Subcutaneous abdominal adipose tissue (tissue), 5 donors: ENCODE measurements at regions not wholly inside any gene's neighbourhood (a gene's known extent, or its start where the extent isn't known, plus 50 kb on each side); places are given as distances from the start of the nearest gene placed in this dataset.

Source experiments
- H3K27ac ChIP-seq: one replicate; pipeline ENCODE4 v1.7.0; 2013; ENCODE audit warnings: low read depth, mild to moderate bottlenecking, inconsistent platforms, low read length, moderate library complexity
- H3K27me3 ChIP-seq, 5 donors: one replicate each; pipeline ENCODE4 v1.7.0; 2013; ENCODE audit warnings: low read length in 5 of 5, inconsistent platforms in 1 of 5; ENCODE audit not compliant: control insufficient read depth in 5 of 5, insufficient read depth in 4 of 5
- H3K36me3 ChIP-seq, 5 donors: one replicate each; pipeline ENCODE4 v1.7.0; 2013; ENCODE audit warnings: low read length in 5 of 5; ENCODE audit not compliant: control insufficient read depth in 5 of 5, insufficient read depth in 5 of 5
- H3K4me1 ChIP-seq, 5 donors: one replicate each; pipeline ENCODE4 v1.7.0; 2013; ENCODE audit warnings: low read length in 5 of 5, mild to moderate bottlenecking in 3 of 5, moderate library complexity in 1 of 5; ENCODE audit not compliant: control insufficient read depth in 5 of 5, insufficient read depth in 5 of 5
- H3K4me3 ChIP-seq, 5 donors: one replicate each; pipeline ENCODE4 v1.7.0; 2013; ENCODE audit warnings: low read length in 5 of 5, low read depth in 1 of 5
- H3K9ac ChIP-seq, 5 donors: one replicate each; pipeline ENCODE4 v1.7.0; 2013; ENCODE audit warnings: low read length in 5 of 5, mild to moderate bottlenecking in 4 of 5, moderate library complexity in 3 of 5
- H3K9me3 ChIP-seq, 5 donors: one replicate each; pipeline ENCODE4 v1.7.0; 2013; ENCODE audit warnings: low read length in 5 of 5; ENCODE audit not compliant: control insufficient read depth in 5 of 5
- donor health status: healthy.
- donor health status: healthy.
- donor health status: healthy.
- donor health status: healthy.
- donor health status: healthy.

DNA sequence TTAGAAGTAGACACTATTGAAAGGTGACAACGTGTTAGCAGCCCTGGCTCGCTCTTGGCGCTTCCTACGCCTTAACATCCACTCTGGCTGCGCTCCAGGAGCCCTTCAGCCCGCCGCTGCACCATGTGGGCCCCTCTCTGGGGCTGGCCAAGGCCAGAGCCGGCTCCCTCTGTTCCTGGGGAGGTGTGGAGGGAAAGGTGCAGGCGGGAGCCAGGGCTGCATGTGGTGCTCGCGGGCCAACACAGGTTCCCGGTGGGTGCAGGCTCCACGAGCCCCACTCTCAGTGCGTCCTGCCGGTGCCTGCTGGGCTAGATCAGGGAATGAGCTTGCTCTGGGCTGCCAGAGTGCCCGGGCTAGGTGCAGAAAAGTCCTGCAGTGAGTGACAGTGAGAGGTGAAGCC lies 1284.3 kb downstream of the OLFM4 start:
- no peak overlapping the region for H3K27ac ChIP-seq
- H3K9ac ChIP-seq = no peak overlapping the region
- peaks cover 0 to 1% (median 0%) of the 10 kb centered on the region in 5 donors for H3K4me1 ChIP-seq
- H3K36me3 ChIP-seq = no peaks in the 10 kb centered on the region
- no peak overlapping the region for H3K4me3 ChIP-seq
- H3K27me3 ChIP-seq = no peaks in the 10 kb centered on the region
- peaks cover 0 to 7% (median 3%) of the 10 kb centered on the region in 5 donors for H3K9me3 ChIP-seq

DNA sequence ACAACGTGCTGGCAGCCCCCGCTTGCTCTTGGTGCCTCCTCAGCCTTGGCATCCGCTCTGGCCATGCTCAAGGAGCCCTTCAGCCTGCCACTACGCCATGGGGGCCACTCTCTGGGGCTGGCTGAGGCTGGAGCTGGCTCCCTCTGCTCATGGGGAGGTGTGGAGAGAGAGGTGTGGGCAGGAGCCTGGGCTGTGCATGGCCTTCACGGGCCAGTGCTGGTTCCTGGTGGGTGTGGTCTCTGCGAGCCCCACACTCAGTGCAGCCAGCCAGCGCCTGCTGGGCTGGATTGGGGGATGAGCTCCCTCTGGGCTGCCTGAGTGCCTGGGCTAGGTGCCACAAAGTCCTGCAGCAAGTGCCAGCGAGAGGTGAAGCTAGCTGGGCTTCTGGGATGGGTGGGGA lies 1289.1 kb downstream of the OLFM4 start:
- Histone ChIP-seq H3K9ac (no peak overlapping the region), H3K4me1 (peaks cover 0 to 1% (median 0%) of the 10 kb centered on the region in 5 donors), H3K27ac (no peak overlapping the region), H3K27me3 (no peaks in the 10 kb centered on the region), H3K9me3 (peaks cover 0 to 7% (median 3%) of the 10 kb centered on the region in 5 donors), H3K36me3 (no peaks in the 10 kb centered on the region), H3K4me3 (no peak overlapping the region)

DNA sequence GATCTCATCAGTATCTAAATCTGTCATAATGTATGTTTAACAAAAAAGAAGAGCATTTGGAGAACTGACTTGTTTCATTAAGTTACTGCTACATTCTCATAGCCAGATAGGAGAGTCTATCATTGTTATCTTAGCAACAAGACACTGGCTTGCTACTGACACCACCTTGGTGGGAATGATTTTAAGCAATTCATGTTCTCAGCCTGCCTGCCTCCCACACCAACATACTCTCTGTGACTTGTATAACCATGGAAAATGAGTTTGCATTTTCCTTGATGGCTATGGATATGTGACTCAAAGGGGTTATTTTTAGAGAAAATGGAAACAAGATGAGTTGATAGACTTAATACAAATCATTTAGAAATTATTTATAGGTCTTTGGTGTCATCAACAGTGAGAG lies 1308.9 kb downstream of the OLFM4 start:
- H3K9me3 ChIP-seq = no peaks in the 10 kb centered on the region
- no peaks in the 10 kb centered on the region for H3K36me3 ChIP-seq
- no peak overlapping the region for H3K27ac ChIP-seq
- no peaks in the 10 kb centered on the region for H3K27me3 ChIP-seq
- H3K9ac ChIP-seq = no peak overlapping the region
- H3K4me1 ChIP-seq = peaks cover 0 to 3% (median 0%) of the 10 kb centered on the region in 5 donors
- H3K4me3 ChIP-seq = no peak overlapping the region

DNA sequence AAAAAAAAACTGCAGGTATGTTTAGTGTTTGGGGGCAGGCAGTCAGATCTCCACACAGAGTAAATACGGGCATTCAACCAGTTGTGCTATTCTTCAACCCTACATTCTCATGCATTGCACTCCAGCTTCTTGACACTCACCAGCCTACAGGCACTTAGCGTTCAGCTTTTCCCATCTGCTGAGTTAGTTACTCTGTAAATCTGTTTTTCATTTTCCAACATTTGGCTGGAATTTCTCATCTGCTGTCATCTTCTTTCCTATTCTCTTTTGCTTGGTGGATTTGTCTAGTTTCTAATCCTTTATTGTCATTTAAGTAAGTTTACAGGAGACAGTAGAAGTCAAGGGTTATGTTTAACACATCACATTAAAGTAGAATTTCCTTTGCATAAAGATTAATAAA lies 1318.9 kb downstream of the OLFM4 start:
- H3K4me3 ChIP-seq = no peak overlapping the region
- H3K4me1 ChIP-seq = no peaks in the 10 kb centered on the region
- H3K9me3 ChIP-seq = no peaks in the 10 kb centered on the region
- no peak overlapping the region for H3K27ac ChIP-seq
- H3K36me3 ChIP-seq = no peaks in the 10 kb centered on the region
- no peaks in the 10 kb centered on the region for H3K27me3 ChIP-seq
- H3K9ac ChIP-seq = no peak overlapping the region

DNA sequence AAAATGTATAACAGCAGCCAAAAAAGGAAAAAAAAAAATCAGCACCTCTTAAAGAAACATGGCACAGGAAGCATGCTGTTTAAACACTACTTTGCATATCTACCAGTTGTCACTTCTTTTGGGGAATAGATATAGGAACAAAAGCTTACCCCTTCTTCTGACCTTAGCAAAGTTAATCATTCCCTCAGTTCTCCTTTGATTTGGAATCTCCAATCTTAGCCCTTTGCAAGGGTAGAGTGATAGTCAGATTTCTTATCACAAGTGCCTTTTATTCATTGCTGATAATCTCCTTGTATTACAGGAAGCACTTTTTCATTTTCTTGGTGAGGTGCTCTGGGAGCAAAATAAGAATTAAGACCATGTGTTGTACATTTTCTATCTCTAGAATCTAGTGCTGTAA lies 1327.6 kb downstream of the OLFM4 start:
- no peak overlapping the region for H3K27ac ChIP-seq
- H3K36me3 ChIP-seq = no peaks in the 10 kb centered on the region
- no peaks in the 10 kb centered on the region for H3K9me3 ChIP-seq
- no peaks in the 10 kb centered on the region for H3K27me3 ChIP-seq
- H3K4me3 ChIP-seq = peak overlapping the region in 2 of 5 donors; percentile 2 to 45
- H3K9ac ChIP-seq = no peak overlapping the region
- peaks cover 0 to 20% (median 0%) of the 10 kb centered on the region in 5 donors for H3K4me1 ChIP-seq

DNA sequence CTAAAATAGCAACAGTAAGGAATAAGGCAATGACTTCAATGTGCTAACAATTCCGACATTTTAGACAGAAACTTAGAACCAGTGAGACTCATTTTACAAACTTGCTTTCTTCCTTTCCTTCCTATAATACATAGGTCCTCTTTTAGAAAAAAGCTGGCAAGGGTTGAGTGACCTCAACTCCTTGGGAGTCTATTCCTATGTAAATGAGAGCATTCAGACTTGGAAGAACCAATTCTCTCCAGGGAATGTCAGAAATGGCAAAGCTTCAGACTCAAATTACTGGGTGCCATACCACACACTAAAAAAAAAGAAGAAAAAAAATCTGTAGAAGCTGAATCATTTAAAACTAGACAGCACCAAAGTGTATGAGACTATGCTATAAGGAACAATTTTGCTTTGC lies 1328.2 kb downstream of the OLFM4 start:
- Histone ChIP-seq H3K4me1 (peaks cover 0 to 20% (median 0%) of the 10 kb centered on the region in 5 donors), H3K27ac (no peak overlapping the region)

DNA sequence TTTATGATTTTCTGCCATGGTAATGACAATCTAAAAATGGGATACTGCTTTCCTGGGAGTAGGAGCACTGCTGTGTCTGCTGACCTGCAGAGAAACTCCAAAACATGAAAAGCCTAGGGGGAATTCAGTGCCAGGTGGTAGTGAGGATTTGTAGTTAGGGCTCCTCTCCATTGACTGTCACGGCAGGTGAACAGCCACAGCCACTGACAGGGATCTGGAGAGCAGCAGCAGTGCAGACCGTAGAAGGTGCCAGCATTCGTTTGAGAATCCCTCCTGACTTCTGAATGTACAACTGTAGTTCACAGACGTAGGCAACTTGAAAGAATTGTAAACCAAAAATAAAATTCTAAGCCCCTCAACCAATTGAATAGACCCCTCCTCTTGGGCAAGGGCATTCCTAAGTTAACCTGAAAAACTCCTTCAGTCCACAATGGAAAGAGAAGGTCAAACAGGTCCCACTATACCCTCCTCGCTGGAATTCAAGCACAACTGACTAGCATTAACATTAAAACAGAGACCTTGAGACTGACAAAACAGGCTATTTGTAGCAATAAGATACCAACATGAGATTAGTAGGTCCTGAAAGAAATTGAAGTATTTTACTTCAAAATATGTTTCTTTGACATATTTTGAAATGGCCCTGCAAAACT lies 1328.8 kb downstream of the OLFM4 start:
- H3K36me3 ChIP-seq = no peaks in the 10 kb centered on the region
- peaks cover 0 to 20% (median 0%) of the 10 kb centered on the region in 5 donors for H3K4me1 ChIP-seq
- no peak overlapping the region for H3K4me3 ChIP-seq
- H3K27ac ChIP-seq = no peak overlapping the region
- H3K27me3 ChIP-seq = no peaks in the 10 kb centered on the region
- H3K9ac ChIP-seq = no peak overlapping the region
- H3K9me3 ChIP-seq = no peaks in the 10 kb centered on the region

More for the DNA sequence above, 1328.2 kb downstream of the OLFM4 start:
- Histone ChIP-seq H3K4me3 (peak overlapping the region in 1 of 5 donors; percentile 2), H3K27me3 (no peaks in the 10 kb centered on the region), H3K9ac (no peak overlapping the region), H3K9me3 (no peaks in the 10 kb centered on the region), H3K36me3 (no peaks in the 10 kb centered on the region)

DNA sequence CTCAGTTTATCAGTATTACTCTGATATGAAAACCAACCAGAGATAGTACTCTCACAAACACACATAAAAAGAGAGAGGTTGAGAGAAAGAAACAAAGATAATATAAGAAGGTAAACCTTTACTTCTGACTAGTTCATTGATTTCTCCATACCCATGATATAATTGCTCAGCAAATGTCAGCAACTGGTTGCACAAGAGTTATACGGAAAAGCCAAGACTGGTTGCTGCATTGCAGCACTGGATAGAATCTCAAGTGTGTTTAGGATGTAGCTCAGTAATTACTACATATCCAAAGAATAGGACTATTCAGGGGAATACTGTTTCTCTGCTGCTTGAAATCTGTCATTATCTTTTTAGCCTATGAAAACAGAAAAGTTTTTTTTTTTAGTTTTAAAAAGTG lies 1332.8 kb downstream of the OLFM4 start:
- Histone ChIP-seq H3K27me3 (no peaks in the 10 kb centered on the region), H3K36me3 (no peaks in the 10 kb centered on the region), H3K9me3 (no peaks in the 10 kb centered on the region)

DNA sequence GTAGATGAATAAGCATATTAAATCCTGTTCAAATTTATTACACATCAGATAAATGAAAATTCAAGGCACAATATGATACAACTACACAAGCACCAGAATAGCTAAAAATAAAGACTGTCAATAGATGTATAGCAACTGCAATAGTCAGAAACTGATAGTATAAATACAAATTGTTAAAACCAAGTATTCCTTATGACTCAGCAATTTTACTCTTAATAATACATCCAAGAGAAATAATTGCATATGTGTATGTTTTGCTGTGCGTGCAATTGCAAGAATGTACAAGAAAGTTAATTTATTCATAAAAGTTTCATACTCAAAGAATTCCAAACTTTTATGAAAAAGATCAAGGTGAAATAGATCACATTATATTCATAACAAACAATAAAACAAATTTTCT lies 1338.1 kb downstream of the OLFM4 start:
- no peak overlapping the region for H3K4me3 ChIP-seq
- no peaks in the 10 kb centered on the region for H3K9me3 ChIP-seq
- H3K36me3 ChIP-seq = no peaks in the 10 kb centered on the region
- peaks cover 0 to 8% (median 0%) of the 10 kb centered on the region in 5 donors for H3K4me1 ChIP-seq
- no peak overlapping the region for H3K27ac ChIP-seq
- no peak overlapping the region for H3K9ac ChIP-seq
- no peaks in the 10 kb centered on the region for H3K27me3 ChIP-seq

More for the DNA sequence above, 1332.8 kb downstream of the OLFM4 start:
- Histone ChIP-seq H3K27ac (no peak overlapping the region), H3K9ac (no peak overlapping the region), H3K4me1 (peaks cover 0 to 12% (median 0%) of the 10 kb centered on the region in 5 donors), H3K4me3 (no peak overlapping the region)

DNA sequence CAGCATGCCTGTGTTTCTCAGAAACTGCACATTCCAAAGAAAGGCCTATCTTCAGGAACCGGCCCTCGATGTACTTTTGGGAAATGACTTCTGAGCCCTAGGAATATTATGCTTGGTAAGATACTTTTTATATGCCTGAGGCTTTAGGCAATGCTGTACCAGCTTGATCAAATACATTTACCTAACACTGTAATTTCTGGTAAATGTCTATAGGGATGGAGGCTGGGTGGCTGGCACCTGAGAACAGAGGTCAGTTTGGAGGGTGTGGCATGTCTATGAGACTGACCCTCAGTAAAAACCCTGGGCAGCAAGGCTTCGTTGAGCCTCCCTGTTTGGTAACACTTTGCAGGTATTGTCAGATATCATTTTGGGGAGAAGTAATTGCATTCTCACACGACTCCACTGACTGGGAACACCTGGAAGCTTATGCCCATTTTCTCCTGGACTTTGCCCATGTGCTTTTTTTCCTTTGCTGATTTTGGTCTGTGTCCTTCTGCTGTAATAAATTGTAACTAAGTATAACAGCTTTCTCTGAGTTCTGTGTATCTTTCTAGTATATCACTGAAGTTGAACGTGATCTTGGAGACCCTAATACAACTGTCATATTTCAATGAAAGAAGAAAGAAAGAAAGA lies 1339.1 kb downstream of the OLFM4 start:
- no peak overlapping the region for H3K9ac ChIP-seq
- H3K4me3 ChIP-seq = no peak overlapping the region
- H3K36me3 ChIP-seq = no peaks in the 10 kb centered on the region
- no peaks in the 10 kb centered on the region for H3K27me3 ChIP-seq
- peaks cover 0 to 6% (median 0%) of the 10 kb centered on the region in 5 donors for H3K4me1 ChIP-seq
- H3K9me3 ChIP-seq = no peaks in the 10 kb centered on the region
- H3K27ac ChIP-seq = no peak overlapping the region
